Mammary epithelial cell (primary cell): ENCODE measurements at regions not wholly inside any gene's neighbourhood (a gene's known extent, or its start where the extent isn't known, plus 50 kb on each side); places are given as distances from the start of the nearest gene placed in this dataset.

ENCODE experiments used
- EZH2 ChIP-seq: IDR thresholded peaks from 2 replicates; pipeline ENCODE4 v1.6.1; 2012; ENCODE audit warnings: low read length, inconsistent platforms, borderline replicate concordance
- TF ChIP-seq, protein P1 (sequence below), 2 donors: IDR thresholded peaks in 1 of 2; conservative IDR thresholded peaks in 1 of 2; 2 replicates each; pipeline ENCODE4 v1.5.1; 2011 to 2012; ENCODE audit warnings: inconsistent platforms in 2 of 2, low read length in 2 of 2, mild to moderate bottlenecking in 2 of 2, control low read depth in 1 of 2, low read depth in 1 of 2; ENCODE audit not compliant: insufficient read depth in 1 of 2; ENCODE audit errors: extremely low read depth in 1 of 2

DNA sequence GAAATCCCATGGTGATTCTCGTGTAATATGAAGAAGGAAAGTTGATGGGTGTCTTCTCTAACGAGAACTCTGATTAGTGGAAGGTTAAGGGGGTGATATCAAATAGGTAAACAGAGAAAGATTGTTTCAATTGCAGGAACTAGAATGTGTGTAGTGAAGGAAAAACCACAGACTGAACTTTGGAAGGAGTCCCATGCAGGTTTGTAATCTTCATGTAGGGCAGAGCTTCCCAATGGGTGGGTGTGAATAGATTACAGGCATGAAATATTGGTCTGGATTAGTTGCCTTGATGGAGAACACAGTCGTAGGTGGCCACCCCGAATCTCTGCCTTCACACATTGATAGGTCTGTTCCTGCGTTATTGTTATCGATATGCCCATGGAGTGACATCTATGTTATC lies 295.5 kb downstream of the KCNRG start:
- TF ChIP-seq, protein P1, sequence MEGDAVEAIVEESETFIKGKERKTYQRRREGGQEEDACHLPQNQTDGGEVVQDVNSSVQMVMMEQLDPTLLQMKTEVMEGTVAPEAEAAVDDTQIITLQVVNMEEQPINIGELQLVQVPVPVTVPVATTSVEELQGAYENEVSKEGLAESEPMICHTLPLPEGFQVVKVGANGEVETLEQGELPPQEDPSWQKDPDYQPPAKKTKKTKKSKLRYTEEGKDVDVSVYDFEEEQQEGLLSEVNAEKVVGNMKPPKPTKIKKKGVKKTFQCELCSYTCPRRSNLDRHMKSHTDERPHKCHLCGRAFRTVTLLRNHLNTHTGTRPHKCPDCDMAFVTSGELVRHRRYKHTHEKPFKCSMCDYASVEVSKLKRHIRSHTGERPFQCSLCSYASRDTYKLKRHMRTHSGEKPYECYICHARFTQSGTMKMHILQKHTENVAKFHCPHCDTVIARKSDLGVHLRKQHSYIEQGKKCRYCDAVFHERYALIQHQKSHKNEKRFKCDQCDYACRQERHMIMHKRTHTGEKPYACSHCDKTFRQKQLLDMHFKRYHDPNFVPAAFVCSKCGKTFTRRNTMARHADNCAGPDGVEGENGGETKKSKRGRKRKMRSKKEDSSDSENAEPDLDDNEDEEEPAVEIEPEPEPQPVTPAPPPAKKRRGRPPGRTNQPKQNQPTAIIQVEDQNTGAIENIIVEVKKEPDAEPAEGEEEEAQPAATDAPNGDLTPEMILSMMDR (conservative IDR thresholded peaks at IDR 0.05 in 1 of 2, IDR thresholded peaks at IDR 0.05 in 1 of 2; ENCODE audit: extremely low read depth in 1 of 2, insufficient read depth in 1 of 2, low read depth in 1 of 2, low read length in 2 of 2): no peak
- TF ChIP-seq EZH2: no peak
